ENCODE measurements at regions not wholly inside any gene's neighbourhood (a gene's known extent, or its start where the extent isn't known, plus 50 kb on each side); places are given as distances from the start of the nearest gene placed in this dataset.

GRCh38 chr5:117953272-117953671 is 1035.1 kb downstream of the DTWD2 start:
- no peaks in the 10 kb centered on the region for H3K79me2 ChIP-seq (ENCODE audit: control insufficient read depth, insufficient read depth, low read length)
- H3K9me3 ChIP-seq (ENCODE audit: control insufficient read depth, low read depth, low read length): no peaks in the 10 kb centered on the region
- no peak overlapping the region for H2AFZ ChIP-seq (ENCODE audit: control insufficient read depth, low read length)
- no peak overlapping the region for H3K27ac ChIP-seq (ENCODE audit: control insufficient read depth, insufficient read depth, low read length)
- no peaks in the 10 kb centered on the region for H3K36me3 ChIP-seq (ENCODE audit: control insufficient read depth in 2 of 2, extremely low read depth in 1 of 2, insufficient read depth in 2 of 2, low read length in 2 of 2)
- TF ChIP-seq EZH2 (IDR thresholded peaks at IDR 0.05; ENCODE audit: low read length) (no peak), CTCF (optimal IDR thresholded peaks at IDR 0.05 in 1 of 3, IDR thresholded peaks at IDR 0.05 in 1 of 3, conservative IDR thresholded peaks at IDR 0.05 in 1 of 3; ENCODE audit: extremely low read depth in 1 of 3, insufficient read depth in 2 of 3, low read length in 3 of 3) (no peak)
- no peaks in the 10 kb centered on the region for H3K27me3 ChIP-seq (ENCODE audit: control insufficient read depth, extremely low read depth, insufficient read depth, low read length)
- dilution Hi-C loops (cut with MboI; ENCODE audit: extremely low pct_ligation_motif_present, low sequenced_read_pairs): no loop called here
- no peak overlapping the region for H3K4me3 ChIP-seq (ENCODE audit: control insufficient read depth in 2 of 3, extremely low read depth in 1 of 3, insufficient read depth in 2 of 3, low read depth in 1 of 3, low read length in 3 of 3)
- H3K9me1 ChIP-seq (ENCODE audit: control insufficient read depth, extremely low read depth, insufficient read depth, low read length): no peaks in the 10 kb centered on the region
- DNase-seq (ENCODE audit: low read depth, low spot score) (no peak), FAIRE-seq (no peak)
- H3K4me1 ChIP-seq (ENCODE audit: control insufficient read depth, extremely low read depth, insufficient read depth, low read length): no peaks in the 10 kb centered on the region
- no peak overlapping the region for H3K4me2 ChIP-seq (ENCODE audit: control insufficient read depth, extremely low read depth, insufficient read depth, low read depth, low read length)
- no peak overlapping the region for H3K9ac ChIP-seq (ENCODE audit: control insufficient read depth, extremely low read depth, insufficient read depth, low read length)
- no peaks in the 10 kb centered on the region for H4K20me1 ChIP-seq (ENCODE audit: control insufficient read depth, extremely low read depth, insufficient read depth, low read length)

- no peak overlapping the region for H3K4me2 ChIP-seq (ENCODE audit: control insufficient read depth, extremely low read depth, insufficient read depth, low read depth, low read length)
- no peak for DNase-seq (ENCODE audit: low read depth, low spot score)
- H3K9ac ChIP-seq (ENCODE audit: control insufficient read depth, extremely low read depth, insufficient read depth, low read length): no peak overlapping the region
- H3K9me1 ChIP-seq (ENCODE audit: control insufficient read depth, extremely low read depth, insufficient read depth, low read length): no peaks in the 10 kb centered on the region
- H3K27ac ChIP-seq (ENCODE audit: control insufficient read depth, insufficient read depth, low read length): no peak overlapping the region
- H3K27me3 ChIP-seq (ENCODE audit: control insufficient read depth, extremely low read depth, insufficient read depth, low read length): no peaks in the 10 kb centered on the region
- no peak overlapping the region for H3K4me3 ChIP-seq (ENCODE audit: control insufficient read depth in 2 of 3, extremely low read depth in 1 of 3, insufficient read depth in 2 of 3, low read depth in 1 of 3, low read length in 3 of 3)
- no peaks in the 10 kb centered on the region for H3K4me1 ChIP-seq (ENCODE audit: control insufficient read depth, extremely low read depth, insufficient read depth, low read length)
- H3K36me3 ChIP-seq (ENCODE audit: control insufficient read depth in 2 of 2, extremely low read depth in 1 of 2, insufficient read depth in 2 of 2, low read length in 2 of 2): no peaks in the 10 kb centered on the region
- no peak overlapping the region for H2AFZ ChIP-seq (ENCODE audit: control insufficient read depth, low read length)
- dilution Hi-C loops (cut with MboI; ENCODE audit: extremely low pct_ligation_motif_present, low sequenced_read_pairs): no loop called here
- H4K20me1 ChIP-seq (ENCODE audit: control insufficient read depth, extremely low read depth, insufficient read depth, low read length): no peaks in the 10 kb centered on the region
- H3K79me2 ChIP-seq (ENCODE audit: control insufficient read depth, insufficient read depth, low read length): no peaks in the 10 kb centered on the region
- FAIRE-seq: no peak
- no peak for TF ChIP-seq EZH2 (IDR thresholded peaks at IDR 0.05; ENCODE audit: low read length)
- H3K9me3 ChIP-seq (ENCODE audit: control insufficient read depth, low read depth, low read length): no peaks in the 10 kb centered on the region
These were observed 1040.5 kb downstream of the DTWD2 start for GRCh38 chr5:117947836-117948235.

GRCh38 chr5:117947121-117947520 is 1041.2 kb downstream of the DTWD2 start:
- H3K79me2 ChIP-seq (ENCODE audit: control insufficient read depth, insufficient read depth, low read length): no peaks in the 10 kb centered on the region
- no peak overlapping the region for H2AFZ ChIP-seq (ENCODE audit: control insufficient read depth, low read length)
- FAIRE-seq (no peak), DNase-seq (ENCODE audit: low read depth, low spot score) (no peak)
- H3K4me1 ChIP-seq (ENCODE audit: control insufficient read depth, extremely low read depth, insufficient read depth, low read length): no peaks in the 10 kb centered on the region
- dilution Hi-C loops (cut with MboI; ENCODE audit: extremely low pct_ligation_motif_present, low sequenced_read_pairs): no loop called here
- no peak overlapping the region for H3K4me3 ChIP-seq (ENCODE audit: control insufficient read depth in 2 of 3, extremely low read depth in 1 of 3, insufficient read depth in 2 of 3, low read depth in 1 of 3, low read length in 3 of 3)
- H3K9me1 ChIP-seq (ENCODE audit: control insufficient read depth, extremely low read depth, insufficient read depth, low read length): no peaks in the 10 kb centered on the region
- H3K36me3 ChIP-seq (ENCODE audit: control insufficient read depth in 2 of 2, extremely low read depth in 1 of 2, insufficient read depth in 2 of 2, low read length in 2 of 2): no peaks in the 10 kb centered on the region
- TF ChIP-seq EZH2 (IDR thresholded peaks at IDR 0.05; ENCODE audit: low read length): no peak
- TF ChIP-seq CTCF (optimal IDR thresholded peaks at IDR 0.05 in 1 of 3, IDR thresholded peaks at IDR 0.05 in 1 of 3, conservative IDR thresholded peaks at IDR 0.05 in 1 of 3; ENCODE audit: extremely low read depth in 1 of 3, insufficient read depth in 2 of 3, low read length in 3 of 3): no peak
- H3K9ac ChIP-seq (ENCODE audit: control insufficient read depth, extremely low read depth, insufficient read depth, low read length): no peak overlapping the region
- H3K9me3 ChIP-seq (ENCODE audit: control insufficient read depth, low read depth, low read length): no peaks in the 10 kb centered on the region
- H4K20me1 ChIP-seq (ENCODE audit: control insufficient read depth, extremely low read depth, insufficient read depth, low read length): no peaks in the 10 kb centered on the region
- H3K4me2 ChIP-seq (ENCODE audit: control insufficient read depth, extremely low read depth, insufficient read depth, low read depth, low read length): no peak overlapping the region
- no peak overlapping the region for H3K27ac ChIP-seq (ENCODE audit: control insufficient read depth, insufficient read depth, low read length)
- H3K27me3 ChIP-seq (ENCODE audit: control insufficient read depth, extremely low read depth, insufficient read depth, low read length): no peaks in the 10 kb centered on the region

Measured in keratinocyte (primary cell).